GM23338 (cell line): ENCODE measurements at regions not wholly inside any gene's neighbourhood (a gene's known extent, or its start where the extent isn't known, plus 50 kb on each side); places are given as distances from the start of the nearest gene placed in this dataset.

Experiments used
- ATAC-seq: fragments of 200-7000 bp; cut with Tn5 transposase; 3 replicates; pipeline ENCODE4 v1.9.1; 2020
- DNase-seq: peaks from one replicate; pipeline ENCODE4 v3.0.0-alpha.2; 2015; ENCODE audit warnings: low spot score
- H2AFZ ChIP-seq: fragments of 200-600 bp; sonication (generic); 2 replicates; pipeline ENCODE4 v1.8.0; 2016; ENCODE audit warnings: antibody characterized with exemption, mild to moderate bottlenecking, moderate library complexity
- H3F3A ChIP-seq: fragments of 200-600 bp; sonication (generic); replicated peaks from 2 replicates; pipeline ENCODE4 v1.8.0; 2017; ENCODE audit warnings: antibody characterized with exemption, mixed run types, low read depth
- H3K27ac ChIP-seq: fragments of 200-600 bp; sonication (generic); 2 replicates; pipeline ENCODE4 v1.6.1; 2016; ENCODE audit warnings: low read depth
- H3K27me3 ChIP-seq: fragments of 200-600 bp; sonication (generic); 2 replicates; pipeline ENCODE4 v1.8.0; 2016; ENCODE audit warnings: mild to moderate bottlenecking, mixed run types, moderate library complexity; ENCODE audit not compliant: insufficient read depth
- H3K36me3 ChIP-seq: fragments of 200-600 bp; sonication (generic); 2 replicates; pipeline ENCODE4 v1.8.0; 2016; ENCODE audit warnings: mild to moderate bottlenecking; ENCODE audit not compliant: insufficient read depth
- H3K4me1 ChIP-seq: fragments of 200-600 bp; sonication (generic); 2 replicates; pipeline ENCODE4 v1.8.0; 2016; ENCODE audit warnings: mild to moderate bottlenecking, moderate library complexity; ENCODE audit not compliant: insufficient read depth
- H3K4me2 ChIP-seq: fragments of 200-600 bp; sonication (generic); 2 replicates; pipeline ENCODE4 v1.7.1; 2017; ENCODE audit warnings: mixed run types
- H3K4me3 ChIP-seq: fragments of 200-600 bp; sonication (generic); 2 replicates; pipeline ENCODE4 v1.6.1; 2016; ENCODE audit warnings: mixed run types
- H3K79me2 ChIP-seq: fragments of 200-600 bp; sonication (generic); replicated peaks from 2 replicates; pipeline ENCODE4 v1.8.0; 2017; ENCODE audit warnings: mild to moderate bottlenecking; ENCODE audit not compliant: insufficient read depth
- H3K9me2 ChIP-seq: fragments of 200-600 bp; sonication (generic); 2 replicates; pipeline ENCODE4 v1.8.0; 2017; ENCODE audit not compliant: insufficient read depth
- H4K20me1 ChIP-seq: fragments of 200-600 bp; sonication (generic); replicated peaks from 2 replicates; pipeline ENCODE4 v1.8.0; 2017; ENCODE audit warnings: mild to moderate bottlenecking; ENCODE audit not compliant: insufficient read depth
- H3K27ac Mint-ChIP-seq: 2 replicates; pipeline ENCODE4 v1.8.0; 2020; ENCODE audit warnings: inconsistent platforms, mild to moderate bottlenecking, moderate library complexity, mixed read lengths
- H3K27me3 Mint-ChIP-seq: 3 replicates; pipeline ENCODE4 v1.8.0; 2022; ENCODE audit warnings: low read depth, mild to moderate bottlenecking, moderate library complexity, mixed read lengths, inconsistent platforms; ENCODE audit not compliant: insufficient read depth, poor library complexity
- H3K36me3 Mint-ChIP-seq: 3 replicates; pipeline ENCODE4 v1.8.0; 2021; ENCODE audit warnings: low read depth, mild to moderate bottlenecking, inconsistent platforms, moderate library complexity, mixed read lengths
- H3K4me1 Mint-ChIP-seq: 3 replicates; pipeline ENCODE4 v1.8.0; 2020; ENCODE audit warnings: mild to moderate bottlenecking, inconsistent platforms, mixed read lengths
- H3K4me3 Mint-ChIP-seq: 3 replicates; pipeline ENCODE4 v1.8.0; 2021; ENCODE audit warnings: moderate library complexity, mild to moderate bottlenecking, inconsistent platforms, mixed read lengths
- H3K9me3 Mint-ChIP-seq: 3 replicates; pipeline ENCODE4 v1.8.0; 2020; ENCODE audit warnings: moderate library complexity, mild to moderate bottlenecking, inconsistent platforms, mixed read lengths
- EZH2phosphoT487 ChIP-seq: fragments of 200-600 bp; sonication (generic); IDR thresholded peaks from one replicate; pipeline ENCODE4 v1.8.1; 2018; ENCODE audit warnings: antibody characterized with exemption; ENCODE audit not compliant: unreplicated experiment
- POLR2AphosphoS5 ChIP-seq: IDR thresholded peaks from 2 replicates; pipeline ENCODE4 v1.6.1; 2016; ENCODE audit warnings: antibody characterized with exemption, low read depth
- ZNF114 ChIP-seq: fragments of 250-450 bp; sonication (Bioruptor Pico); IDR thresholded peaks from 2 replicates; pipeline ENCODE4 v1.5.0; 2020; ENCODE audit warnings: mild to moderate bottlenecking, moderate library complexity
- ZNF331 ChIP-seq: fragments of 250-450 bp; sonication (Bioruptor Pico); IDR thresholded peaks from 2 replicates; pipeline ENCODE4 v1.5.0; 2020; ENCODE audit warnings: low read depth, mild to moderate bottlenecking, moderate library complexity
- TF ChIP-seq, protein P1 (sequence below), 2 experiments: fragments of 200-600 bp in 1 of 2; sonication (generic) in 1 of 2; conservative IDR thresholded peaks; 2 replicates each; pipeline versions ENCODE4 v1.5.1 to v1.6.1; 2016 to 2017; ENCODE audit warnings: antibody characterized with exemption in 2 of 2, low read depth in 2 of 2, mild to moderate bottlenecking in 2 of 2, moderate library complexity in 1 of 2
- TF ChIP-seq, protein P2 (sequence below): IDR thresholded peaks from 2 replicates; pipeline ENCODE4 v1.6.1; 2016; ENCODE audit warnings: antibody characterized with exemption

DNA sequence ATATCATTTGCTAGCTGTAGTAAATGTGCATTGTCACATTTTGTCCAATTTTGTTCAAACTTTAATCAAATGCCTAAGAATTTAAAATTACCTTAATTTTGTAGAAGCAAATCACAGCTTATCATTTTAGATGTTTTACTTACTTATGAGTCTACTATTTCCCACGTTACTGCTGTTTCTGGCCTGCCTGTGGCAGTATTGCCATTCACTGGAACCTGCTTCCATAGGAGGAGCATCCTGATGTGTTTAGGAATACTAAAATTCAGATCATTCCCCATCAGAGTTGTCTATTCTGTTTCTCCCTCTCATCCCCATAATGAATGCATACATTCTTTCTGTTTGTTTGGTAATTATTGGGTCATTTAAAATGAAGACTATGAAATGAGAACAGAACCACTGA, 119.5 kb upstream of the SNRPN start:
- Mint-ChIP-seq H3K9me3 (peaks cover 29% of the 10 kb centered on the region), H3K27ac (no peak overlapping the region), H3K4me1 (peaks cover 18% of the 10 kb centered on the region), H3K27me3 (peaks cover 3% of the 10 kb centered on the region), H3K4me3 (no peak overlapping the region), H3K36me3 (peaks cover 25% of the 10 kb centered on the region)
- H3K9me2 ChIP-seq = peaks cover 8% of the 10 kb centered on the region; the same call in 1 of the 2 replicates
- no peaks in the 10 kb centered on the region for H3K36me3 ChIP-seq
- H3K27me3 ChIP-seq = no peaks in the 10 kb centered on the region
- H3F3A ChIP-seq = no peaks in the 10 kb centered on the region
- no peak overlapping the region for H2AFZ ChIP-seq
- peaks cover 13% of the 10 kb centered on the region for H3K4me1 ChIP-seq
- no peak overlapping the region for H3K4me2 ChIP-seq
- TF ChIP-seq ZNF331 (CRISPR knock-in tag) (no peak), EZH2phosphoT487 (no peak), POLR2AphosphoS5 (no peak), ZNF114 (CRISPR knock-in tag) (no peak)
- TF ChIP-seq, protein P1, sequence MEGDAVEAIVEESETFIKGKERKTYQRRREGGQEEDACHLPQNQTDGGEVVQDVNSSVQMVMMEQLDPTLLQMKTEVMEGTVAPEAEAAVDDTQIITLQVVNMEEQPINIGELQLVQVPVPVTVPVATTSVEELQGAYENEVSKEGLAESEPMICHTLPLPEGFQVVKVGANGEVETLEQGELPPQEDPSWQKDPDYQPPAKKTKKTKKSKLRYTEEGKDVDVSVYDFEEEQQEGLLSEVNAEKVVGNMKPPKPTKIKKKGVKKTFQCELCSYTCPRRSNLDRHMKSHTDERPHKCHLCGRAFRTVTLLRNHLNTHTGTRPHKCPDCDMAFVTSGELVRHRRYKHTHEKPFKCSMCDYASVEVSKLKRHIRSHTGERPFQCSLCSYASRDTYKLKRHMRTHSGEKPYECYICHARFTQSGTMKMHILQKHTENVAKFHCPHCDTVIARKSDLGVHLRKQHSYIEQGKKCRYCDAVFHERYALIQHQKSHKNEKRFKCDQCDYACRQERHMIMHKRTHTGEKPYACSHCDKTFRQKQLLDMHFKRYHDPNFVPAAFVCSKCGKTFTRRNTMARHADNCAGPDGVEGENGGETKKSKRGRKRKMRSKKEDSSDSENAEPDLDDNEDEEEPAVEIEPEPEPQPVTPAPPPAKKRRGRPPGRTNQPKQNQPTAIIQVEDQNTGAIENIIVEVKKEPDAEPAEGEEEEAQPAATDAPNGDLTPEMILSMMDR (conservative IDR thresholded peaks at IDR 0.05; ENCODE audit: low read depth in 2 of 2) = peak; percentile 36 to 48; a peak in 3 of 4 replicates
- TF ChIP-seq, protein P2, sequence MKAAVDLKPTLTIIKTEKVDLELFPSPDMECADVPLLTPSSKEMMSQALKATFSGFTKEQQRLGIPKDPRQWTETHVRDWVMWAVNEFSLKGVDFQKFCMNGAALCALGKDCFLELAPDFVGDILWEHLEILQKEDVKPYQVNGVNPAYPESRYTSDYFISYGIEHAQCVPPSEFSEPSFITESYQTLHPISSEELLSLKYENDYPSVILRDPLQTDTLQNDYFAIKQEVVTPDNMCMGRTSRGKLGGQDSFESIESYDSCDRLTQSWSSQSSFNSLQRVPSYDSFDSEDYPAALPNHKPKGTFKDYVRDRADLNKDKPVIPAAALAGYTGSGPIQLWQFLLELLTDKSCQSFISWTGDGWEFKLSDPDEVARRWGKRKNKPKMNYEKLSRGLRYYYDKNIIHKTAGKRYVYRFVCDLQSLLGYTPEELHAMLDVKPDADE = no peak
- H4K20me1 ChIP-seq = no peaks in the 10 kb centered on the region
- no peaks in the 10 kb centered on the region for H3K79me2 ChIP-seq
- ATAC-seq (no peak), DNase-seq (no peak)
- no peak overlapping the region for H3K27ac ChIP-seq
- no peak overlapping the region for H3K4me3 ChIP-seq

DNA sequence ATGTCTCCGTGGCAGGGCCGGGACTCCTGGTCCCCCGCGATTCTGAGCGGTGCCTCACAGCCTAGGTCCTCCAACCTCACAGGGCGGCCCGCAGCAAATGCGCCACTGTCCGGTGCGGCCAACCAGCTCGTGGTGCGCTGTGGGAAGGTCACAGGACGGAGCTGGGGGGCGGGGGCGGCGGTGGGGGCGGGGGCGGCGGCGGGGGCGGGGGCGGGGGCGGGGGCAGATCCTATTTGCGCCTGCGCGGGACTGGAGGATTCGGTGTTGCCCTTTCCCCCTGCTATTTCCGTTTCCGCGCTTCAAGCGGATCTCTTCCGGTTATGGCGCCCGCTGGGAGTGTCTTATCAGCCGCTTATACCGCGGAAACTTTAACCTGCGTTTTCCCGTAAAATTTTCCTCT, 106.7 kb upstream of the SNRPN start:
- ATAC-seq (peak; percentile 89), DNase-seq (peak; percentile 76)
- H3K9me2 ChIP-seq = no peaks in the 10 kb centered on the region
- peak overlapping the region; percentile 42 for H3K4me3 ChIP-seq
- Mint-ChIP-seq H3K36me3 (peaks cover 21% of the 10 kb centered on the region), H3K27me3 (peaks cover 5% of the 10 kb centered on the region), H3K27ac (no peak overlapping the region), H3K4me1 (peaks cover 19% of the 10 kb centered on the region), H3K9me3 (peaks cover 47% of the 10 kb centered on the region), H3K4me3 (peak overlapping the region; percentile 43; the same call in 1 of the 3 replicates)
- peaks cover 19% of the 10 kb centered on the region for H3K4me1 ChIP-seq
- H3K4me2 ChIP-seq = peak overlapping the region; percentile 67
- no peaks in the 10 kb centered on the region; the same call in none of the 2 replicates for H3F3A ChIP-seq
- H3K36me3 ChIP-seq = no peaks in the 10 kb centered on the region
- H3K27ac ChIP-seq = peak overlapping the region; percentile 89
- no peaks in the 10 kb centered on the region for H3K27me3 ChIP-seq
- no peaks in the 10 kb centered on the region for H3K79me2 ChIP-seq
- H4K20me1 ChIP-seq = no peaks in the 10 kb centered on the region
- TF ChIP-seq POLR2AphosphoS5 (peak; percentile 55; the same call in 1 of the 2 replicates), ZNF331 (CRISPR knock-in tag) (no peak)
- no peak overlapping the region for H2AFZ ChIP-seq
